Keratinocyte (primary cell): ENCODE measurements at regions not wholly inside any gene's neighbourhood (a gene's known extent, or its start where the extent isn't known, plus 50 kb on each side); places are given as distances from the start of the nearest gene placed in this dataset.
"Not testable (repeated sequence)": the region's sequence is repeated elsewhere in the genome, so short reads cannot be mapped to it uniquely, and the experiment has no call there.

Experiments
- CTCF ChIP-seq, 3 experiments: IDR thresholded peaks in 1 of 3; conservative IDR thresholded peaks in 1 of 3; optimal IDR thresholded peaks in 1 of 3; 2 replicates in 2 of 3; 3 replicates in 1 of 3; pipeline versions ENCODE3 to v1.5.1; 2011; ENCODE audit warnings: low read length in 3 of 3, mild to moderate bottlenecking in 3 of 3, moderate library complexity in 2 of 3, control low read depth in 1 of 3, inconsistent platforms in 1 of 3; ENCODE audit not compliant: insufficient read depth in 2 of 3; ENCODE audit errors: extremely low read depth in 1 of 3
- EZH2 ChIP-seq: IDR thresholded peaks from one replicate; pipeline ENCODE4 v1.6.1; 2012; ENCODE audit warnings: inconsistent platforms, mild to moderate bottlenecking, low read length, moderate library complexity

- not testable (repeated sequence) for TF ChIP-seq CTCF (optimal IDR thresholded peaks at IDR 0.05 in 1 of 3, IDR thresholded peaks at IDR 0.05 in 1 of 3, conservative IDR thresholded peaks at IDR 0.05 in 1 of 3; ENCODE audit: extremely low read depth in 1 of 3, insufficient read depth in 2 of 3, low read length in 3 of 3); EZH2
Measured at GRCh38 chr4:9722131-9722530, 59.3 kb upstream of the DRD5 start.
